Hematopoietic multipotent progenitor cell treated with erythropoietin and hydrocortisone succinate and interleukin-3 and kit ligand, for 6 days (in vitro differentiated cells): ENCODE measurements at regions not wholly inside any gene's neighbourhood (a gene's known extent, or its start where the extent isn't known, plus 50 kb on each side); places are given as distances from the start of the nearest gene placed in this dataset.

Experiments used
- DNase-seq: peaks from one replicate; pipeline ENCODE4 v3.0.0-alpha.2; 2015

DNA sequence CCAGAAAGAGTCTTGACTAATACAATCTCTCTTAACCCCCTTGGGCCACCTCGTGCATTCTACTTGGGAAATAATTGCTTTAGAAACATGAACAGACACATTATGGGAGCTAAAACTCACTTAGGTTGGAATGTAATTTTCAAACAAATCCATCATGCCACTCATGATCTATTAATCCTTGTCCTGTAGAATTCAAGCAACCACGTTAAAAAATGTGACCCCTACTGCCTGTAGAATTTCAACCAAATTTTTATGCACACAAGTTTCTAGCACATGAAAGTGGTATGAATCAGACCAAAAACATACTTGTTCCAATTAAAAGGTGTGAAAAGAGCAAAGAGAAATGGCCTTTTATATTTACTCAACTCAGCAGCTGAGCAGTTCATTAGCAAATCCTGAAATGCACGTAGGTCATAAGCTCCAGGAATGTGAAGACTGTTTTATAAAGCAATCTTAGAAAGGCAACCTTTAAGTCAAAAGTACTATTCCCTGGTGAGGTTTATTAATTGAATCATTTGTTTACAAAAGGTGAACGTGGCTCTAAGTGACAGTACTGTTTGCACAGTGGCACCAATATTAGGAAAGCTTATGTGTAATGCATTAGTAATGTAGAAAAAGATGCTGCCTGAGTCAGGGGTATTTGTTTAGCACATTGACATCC is 459.4 kb upstream of the UBE2E3 start:
- no peak for DNase-seq

DNA sequence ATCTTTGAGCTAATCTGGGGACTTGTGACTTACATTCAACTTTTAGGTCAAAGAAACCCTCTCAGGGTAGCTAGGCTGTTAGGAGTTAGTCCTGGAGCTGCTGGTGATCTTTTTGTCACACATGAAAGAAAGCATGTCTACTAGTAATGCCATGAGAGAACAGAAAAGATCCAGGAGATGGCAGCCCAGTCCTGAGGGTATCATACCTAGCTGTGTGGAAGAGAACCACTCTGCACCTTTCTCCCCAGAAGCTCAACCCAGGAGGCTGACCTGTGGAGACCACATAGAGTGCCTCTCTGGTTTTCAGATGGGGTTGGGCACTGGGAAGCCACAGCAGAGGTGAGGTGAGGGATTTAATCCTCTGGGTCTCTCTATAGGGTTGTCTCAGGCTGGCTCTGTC is 460.2 kb upstream of the UBE2E3 start:
- no peak for DNase-seq

DNA sequence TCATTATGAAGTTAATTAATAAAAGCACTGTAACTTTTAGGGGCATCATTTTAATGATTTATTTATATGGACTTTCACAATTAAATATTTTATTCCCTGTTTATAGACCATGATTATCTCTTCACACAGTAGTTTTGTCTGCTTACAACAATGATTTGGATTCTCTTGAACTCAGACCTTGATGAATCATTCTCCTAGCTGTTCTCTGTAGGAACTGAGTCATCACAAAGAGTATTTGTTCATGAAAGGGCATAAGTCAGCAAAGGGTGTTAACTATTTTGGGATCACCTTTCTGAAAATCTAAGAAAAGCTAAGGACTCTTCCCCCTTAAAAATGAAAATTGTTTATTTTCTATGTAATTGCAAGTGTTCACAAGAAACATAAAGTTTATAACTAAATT is 461.1 kb upstream of the UBE2E3 start:
- DNase-seq = no peak

DNA sequence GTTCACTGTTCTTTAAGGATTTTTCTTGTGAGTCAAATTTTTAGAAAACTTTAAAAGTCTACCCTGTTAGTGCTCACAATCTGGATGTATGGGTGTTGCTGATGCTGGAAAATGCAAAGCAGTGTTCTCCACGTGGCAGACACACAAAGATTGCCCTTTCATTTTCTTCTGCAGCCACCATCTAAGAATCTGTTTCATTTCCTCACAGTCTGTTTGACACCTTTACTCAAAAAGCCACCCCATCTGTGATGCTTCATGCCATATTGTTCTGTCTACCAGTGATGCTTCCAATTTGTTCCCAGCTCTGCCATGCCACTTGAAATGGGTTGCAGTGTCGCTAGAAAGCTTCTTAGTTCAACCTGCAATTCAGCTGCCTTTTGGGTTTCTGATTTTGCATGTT is 464.2 kb upstream of the UBE2E3 start:
- no peak for DNase-seq

DNA sequence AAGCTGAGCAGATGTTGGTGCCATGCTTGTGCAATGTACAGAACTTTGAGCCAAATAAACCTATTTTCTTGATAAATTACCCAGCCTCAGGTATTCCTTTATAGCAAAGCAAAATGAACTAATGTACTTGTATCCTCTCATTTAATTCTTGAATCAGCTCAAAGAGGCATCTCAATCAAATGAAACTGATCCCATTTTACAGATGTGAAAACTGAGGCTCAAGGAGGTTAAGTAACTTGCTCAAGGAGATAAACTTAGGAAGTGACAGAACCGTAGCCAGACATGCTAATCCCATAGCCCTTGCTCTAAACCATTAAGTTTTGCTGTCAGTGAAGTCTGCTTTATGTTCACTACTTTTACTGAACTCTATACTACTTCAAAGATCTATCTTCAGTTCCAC is 467.0 kb upstream of the UBE2E3 start:
- DNase-seq = no peak

DNA sequence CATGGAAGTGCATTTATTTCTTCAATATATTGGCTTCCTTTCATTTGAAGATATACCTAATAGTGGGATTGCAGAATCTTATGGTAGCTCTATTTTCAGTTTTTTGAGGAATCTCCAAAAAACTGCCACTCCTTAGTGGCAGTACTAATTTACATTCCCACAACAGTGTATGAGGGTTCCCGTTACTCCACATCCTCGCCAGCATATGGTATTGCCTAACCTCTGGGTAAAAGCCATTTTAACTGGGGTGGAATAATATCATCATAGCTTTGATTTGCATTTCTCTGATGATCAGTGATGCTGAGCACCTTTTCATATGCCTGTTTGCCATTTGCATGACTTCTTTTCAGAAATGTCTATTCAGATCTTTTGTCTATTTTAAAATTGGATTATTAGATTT is 471.9 kb upstream of the UBE2E3 start:
- no peak for DNase-seq

DNA sequence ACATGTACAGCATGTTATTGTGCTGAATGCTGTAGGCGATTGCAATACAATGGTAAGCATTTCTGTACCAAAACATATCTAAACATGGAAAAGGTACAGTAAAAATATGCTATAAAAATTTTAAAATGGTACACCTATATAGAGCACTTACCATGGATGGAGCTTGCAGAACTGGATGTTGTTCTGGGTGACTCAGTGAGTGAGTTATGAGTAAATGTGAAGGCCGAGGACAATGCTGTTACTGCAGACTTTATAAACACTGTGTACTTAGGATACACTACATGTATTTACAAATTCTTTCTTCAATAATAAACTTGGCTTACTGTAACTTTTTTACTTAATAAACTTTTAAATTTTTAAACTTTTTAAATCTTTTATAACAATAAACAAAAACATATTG is 473.4 kb upstream of the UBE2E3 start:
- no peak for DNase-seq

DNA sequence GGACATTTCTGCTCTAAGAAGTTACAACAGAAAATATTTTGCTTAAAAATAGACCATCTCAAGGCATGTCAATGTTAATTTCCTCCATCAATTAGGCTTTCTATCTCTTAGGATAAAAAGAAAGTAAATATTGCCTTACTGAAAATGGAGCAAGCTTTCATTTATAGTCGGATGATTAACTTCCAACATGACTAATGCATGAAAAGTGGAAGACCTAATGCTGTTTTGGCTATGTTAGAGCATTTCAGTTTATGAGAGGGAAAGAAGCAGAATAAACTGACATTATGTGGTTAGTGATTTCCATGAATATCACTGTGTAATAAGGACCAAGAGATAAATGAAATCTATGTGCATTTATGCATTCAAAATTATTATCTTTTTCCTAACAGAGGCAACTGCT is 475.2 kb upstream of the UBE2E3 start:
- DNase-seq = no peak

DNA sequence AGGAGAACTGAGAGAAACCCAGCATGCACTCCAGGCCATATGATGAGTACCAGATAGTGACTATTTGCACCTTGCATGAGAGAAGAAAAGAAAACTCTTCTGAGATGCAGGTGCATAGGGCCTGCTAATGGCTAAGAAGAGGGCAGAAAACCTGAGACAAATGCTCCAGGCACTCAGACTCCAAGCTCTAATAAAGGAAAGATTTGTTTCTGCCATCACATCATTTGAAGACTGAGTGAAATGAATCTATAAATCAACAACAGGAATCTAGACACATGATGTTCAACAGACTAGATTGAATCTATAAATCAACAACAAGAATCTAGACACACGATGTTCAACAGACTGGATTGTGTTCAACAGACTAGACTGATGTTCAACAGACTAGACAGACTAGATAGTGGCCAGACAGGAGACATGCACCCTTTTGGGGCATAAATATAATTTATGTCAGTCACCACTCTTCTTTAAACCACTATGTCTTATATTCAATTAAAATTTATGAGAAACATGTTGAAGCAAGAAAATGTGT is 482.7 kb upstream of the UBE2E3 start:
- no peak for DNase-seq

DNA sequence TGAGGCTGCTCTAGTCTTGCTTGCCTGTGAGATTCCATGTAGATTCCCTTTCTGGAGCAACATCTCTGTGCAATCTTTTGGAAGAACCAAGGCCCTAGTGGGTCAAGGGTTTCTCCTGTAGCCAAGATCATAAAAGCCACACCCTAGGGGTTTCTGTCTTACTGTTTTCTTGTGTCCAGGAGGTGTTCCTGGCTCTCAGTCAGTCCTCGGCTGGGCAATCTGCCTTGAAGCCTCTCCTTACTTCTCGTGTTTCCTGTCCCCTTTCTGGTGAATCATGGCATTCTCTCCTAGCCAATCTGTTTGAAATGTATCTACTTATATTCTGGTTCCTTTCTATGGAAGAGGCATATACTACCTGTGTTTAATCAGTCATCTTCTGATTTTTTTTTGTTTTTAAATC is 484.8 kb upstream of the UBE2E3 start:
- DNase-seq = no peak

DNA sequence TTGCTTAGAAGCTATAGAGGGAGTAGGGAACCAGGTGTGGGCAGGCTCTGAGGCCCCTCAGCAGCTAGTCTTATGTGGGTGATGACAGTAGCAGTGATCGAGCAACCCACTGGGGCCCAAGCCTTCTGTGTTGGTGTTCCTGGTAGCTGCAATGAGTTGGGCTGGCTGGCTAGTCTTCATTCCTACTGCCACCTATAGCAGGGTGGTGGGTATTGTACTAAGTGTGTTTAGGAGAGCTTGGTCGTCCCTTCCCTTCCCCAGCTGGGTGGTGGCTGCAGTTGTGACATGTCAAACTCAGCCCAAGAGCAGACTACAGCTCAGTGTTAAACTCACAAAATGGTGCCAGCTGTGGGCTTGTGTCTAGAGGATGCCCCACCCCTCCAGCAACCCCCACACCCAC is 486.1 kb upstream of the UBE2E3 start:
- DNase-seq = no peak

DNA sequence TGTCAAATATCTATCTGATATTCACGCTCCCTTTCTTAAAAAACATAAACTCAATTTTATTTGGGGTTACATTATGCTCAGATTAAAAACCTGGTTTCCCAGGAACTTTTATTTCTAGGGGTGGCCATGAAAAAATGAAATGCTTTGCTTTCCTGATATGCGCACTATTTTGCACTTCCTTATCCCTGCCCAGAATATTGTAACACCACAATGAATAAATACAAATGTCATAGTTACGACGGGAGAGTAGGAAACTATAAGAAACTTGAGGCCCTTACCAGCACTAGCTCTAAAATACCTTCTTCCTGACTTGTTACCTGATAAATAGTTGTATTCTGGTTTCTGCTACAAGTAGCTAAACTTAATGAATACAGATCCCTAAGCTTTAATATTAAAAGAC is 475.6 kb upstream of the CWC22 start:
- no peak for DNase-seq

DNA sequence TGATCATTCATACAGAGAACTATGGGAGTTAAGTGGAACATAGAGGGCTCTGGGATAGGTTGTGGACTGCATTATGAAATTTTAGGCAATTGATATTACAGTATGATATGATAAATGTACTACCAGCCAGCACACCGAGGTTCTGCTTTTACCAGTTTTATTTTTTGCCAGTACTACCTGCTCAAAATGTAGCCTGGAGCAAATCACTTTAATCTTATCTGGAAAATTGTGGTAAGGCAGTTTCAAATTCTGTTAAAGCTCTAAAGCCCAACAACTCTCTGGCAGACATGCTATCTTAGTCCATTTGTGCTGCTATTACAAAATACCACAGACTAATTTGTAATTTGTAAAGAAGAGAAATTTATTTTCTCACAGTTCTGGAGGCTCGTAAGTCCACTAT is 474.9 kb upstream of the CWC22 start:
- no peak for DNase-seq

DNA sequence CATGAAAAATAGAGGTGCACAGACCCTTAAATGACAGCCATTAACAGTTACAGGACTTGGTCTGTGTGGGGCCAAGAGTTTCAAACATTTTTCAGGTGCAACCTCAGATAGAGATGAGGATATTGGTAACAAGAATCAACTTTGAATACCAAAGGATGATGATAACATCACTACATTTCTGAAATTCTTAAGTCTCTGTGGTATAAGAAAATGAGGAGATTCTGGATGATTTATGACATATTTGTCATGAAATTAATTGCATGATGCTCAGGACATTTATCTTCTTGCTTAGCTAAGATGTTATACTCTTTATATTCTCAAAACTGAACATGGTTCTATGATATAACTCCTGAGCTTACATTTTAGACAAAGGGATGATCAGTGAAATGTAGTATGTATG is 471.8 kb upstream of the CWC22 start:
- no peak for DNase-seq

DNA sequence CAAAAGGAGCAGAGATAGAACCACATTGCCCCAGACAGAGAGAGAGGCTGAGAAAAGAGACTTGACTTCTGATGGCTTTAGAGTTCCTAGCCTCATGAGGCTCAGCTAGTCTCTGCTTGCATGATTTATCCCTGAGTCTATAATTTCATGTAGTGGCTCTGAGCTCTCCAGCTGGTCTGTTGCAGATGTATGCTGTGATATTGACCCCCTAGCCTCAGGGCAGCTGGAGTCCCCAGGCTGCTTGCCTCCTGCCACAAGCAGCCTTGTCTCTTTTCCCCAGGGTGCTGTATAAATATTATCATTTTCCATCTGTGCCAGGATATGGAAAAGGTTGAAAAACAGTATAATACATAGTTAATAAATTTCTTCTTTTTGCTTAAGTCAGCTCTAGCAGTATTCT is 467.6 kb upstream of the CWC22 start:
- DNase-seq = no peak

DNA sequence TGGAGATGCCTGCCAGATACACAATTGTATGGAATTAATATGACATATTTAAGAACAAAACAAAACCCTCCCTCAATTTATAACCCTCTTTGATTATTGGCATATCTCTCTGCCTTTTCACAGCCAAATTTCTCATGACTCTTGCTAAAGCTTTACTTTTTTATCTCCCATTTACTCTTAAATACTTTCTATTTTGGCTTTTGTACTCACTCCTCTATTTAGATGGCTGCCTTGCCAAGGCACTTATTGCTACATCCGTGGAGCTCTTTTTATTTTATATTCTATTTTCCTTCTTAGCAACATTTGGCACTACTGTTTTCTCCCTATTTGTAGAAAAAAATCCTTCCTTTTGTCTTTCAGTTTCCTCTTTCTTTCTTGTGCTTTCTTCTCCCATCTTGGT is 466.4 kb upstream of the CWC22 start:
- no peak for DNase-seq

DNA sequence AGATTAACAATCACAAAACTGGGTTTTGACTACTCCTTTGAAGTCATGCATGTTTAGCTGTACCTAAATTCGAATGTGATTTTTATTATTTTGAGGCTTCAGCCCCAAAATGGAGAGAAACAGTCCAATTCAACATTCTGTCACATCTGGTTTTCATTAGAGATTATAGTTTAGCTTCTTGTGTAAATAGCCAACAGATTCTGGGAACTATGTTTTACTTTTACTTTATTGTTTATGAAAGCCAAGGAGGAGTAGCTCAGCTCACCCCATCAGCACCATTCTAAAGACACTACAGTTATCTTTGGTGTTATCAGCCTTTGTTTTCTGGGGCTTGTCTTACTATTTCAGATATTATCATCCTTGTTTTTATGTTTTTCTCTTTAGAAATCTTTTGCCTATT is 465.0 kb upstream of the CWC22 start:
- no peak for DNase-seq

DNA sequence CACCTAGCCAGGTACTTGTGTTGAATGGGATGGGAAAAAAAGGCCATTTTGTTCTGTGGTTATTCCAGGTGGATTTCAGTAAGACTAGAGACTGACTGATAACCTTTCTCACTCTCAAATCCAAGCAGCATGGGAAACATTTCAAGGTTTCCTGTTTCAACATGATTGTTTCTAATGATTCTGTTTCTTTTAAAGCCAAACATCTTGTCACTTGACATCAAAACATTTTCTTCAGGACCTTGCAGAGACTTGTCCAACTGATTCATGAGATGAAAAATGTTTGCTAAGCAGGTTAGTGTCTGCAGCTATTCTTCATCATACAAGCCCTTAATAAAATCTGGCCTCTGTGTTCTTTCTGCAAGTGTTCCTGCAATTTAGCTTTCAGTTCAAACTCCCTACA is 456.5 kb upstream of the CWC22 start:
- no peak for DNase-seq

DNA sequence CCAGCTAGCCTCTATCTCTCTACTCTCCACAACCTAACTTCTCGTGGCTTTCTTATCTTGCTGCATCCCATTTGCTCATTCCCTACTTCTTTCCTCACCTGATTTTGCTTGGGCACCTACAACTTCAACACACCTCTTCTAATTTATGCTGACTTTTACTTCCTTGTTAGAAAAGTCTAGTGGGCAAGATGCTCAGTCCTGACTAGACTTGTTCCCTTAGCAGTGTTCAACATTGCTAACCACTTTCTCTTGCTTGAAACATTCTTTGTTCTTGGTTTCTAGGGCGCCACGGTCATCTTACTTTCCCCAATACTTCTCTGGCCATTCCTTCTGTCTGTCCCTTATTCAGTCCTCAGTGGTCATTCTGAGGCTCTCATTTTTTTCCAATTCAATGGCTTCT is 454.7 kb upstream of the CWC22 start:
- no peak for DNase-seq

DNA sequence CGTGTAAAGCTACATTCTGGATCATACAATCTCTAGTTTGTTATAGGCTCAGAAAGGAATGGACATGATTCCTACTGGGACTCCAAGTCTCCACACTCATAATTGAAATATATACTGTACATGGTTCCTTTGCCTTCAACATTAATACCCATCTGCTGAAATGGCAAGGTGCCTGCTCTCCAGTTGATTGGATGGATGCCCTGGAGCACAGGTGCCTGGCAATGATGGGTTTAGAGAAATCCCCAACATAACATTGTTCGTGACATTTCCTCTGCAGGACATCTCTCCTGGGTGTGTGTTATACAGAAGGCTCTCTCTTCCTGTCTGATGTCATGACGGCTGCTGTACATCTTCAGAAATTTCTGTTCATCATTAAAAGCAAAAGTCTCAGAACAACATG is 449.7 kb upstream of the CWC22 start:
- no peak for DNase-seq

DNA sequence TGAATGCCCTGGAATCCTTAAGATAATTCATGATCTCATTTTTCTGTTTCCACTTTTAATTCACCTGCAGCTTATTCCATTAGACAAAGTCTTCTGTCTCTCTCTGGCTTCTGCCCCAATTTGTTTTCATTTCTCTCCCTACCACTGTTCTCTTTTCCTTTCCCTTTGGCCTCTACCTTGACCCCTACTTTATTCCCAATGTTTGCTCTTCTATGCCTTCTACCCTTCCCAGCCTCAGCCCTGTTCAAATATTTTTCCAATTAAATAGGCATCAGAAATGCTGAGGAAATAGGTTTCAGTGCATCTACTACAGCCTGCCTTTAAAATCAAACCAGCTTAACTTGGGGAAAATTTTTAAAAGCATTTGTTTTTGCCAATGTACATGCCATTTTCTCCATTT is 443.7 kb upstream of the CWC22 start:
- DNase-seq = no peak

DNA sequence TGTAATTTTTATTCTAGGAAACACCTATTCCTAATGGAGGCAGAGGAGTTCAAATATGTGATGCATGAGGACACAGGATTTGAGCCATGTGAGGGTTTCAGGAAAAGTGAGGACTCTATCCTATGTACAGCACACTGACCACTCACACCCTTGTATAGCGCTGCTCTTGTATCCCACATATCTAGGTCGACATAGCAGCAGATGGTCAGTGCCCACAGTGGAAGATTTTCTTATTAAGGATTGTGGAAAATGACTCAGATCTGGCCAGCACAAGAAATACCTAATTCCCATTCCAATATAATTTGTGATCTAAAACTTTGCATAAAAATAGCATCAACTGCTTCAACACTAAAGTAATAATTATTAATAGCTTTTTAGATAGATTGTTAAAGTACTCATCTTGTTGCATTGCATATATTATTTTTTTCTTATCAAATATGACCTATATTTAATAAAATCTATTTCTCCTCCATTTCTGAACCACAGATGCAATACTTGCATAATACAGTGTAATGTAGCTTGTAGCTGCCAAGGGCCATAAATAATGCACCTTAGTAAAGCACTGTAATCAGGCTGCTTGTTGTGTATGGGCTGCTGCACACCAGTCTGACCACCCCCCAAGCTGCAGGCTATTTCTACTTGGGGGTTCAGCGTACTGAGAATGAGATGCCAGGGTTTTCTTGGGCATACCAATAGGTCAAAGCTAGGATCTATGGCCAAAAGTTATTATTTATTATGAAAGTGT is 442.2 kb upstream of the CWC22 start:
- DNase-seq = no peak

DNA sequence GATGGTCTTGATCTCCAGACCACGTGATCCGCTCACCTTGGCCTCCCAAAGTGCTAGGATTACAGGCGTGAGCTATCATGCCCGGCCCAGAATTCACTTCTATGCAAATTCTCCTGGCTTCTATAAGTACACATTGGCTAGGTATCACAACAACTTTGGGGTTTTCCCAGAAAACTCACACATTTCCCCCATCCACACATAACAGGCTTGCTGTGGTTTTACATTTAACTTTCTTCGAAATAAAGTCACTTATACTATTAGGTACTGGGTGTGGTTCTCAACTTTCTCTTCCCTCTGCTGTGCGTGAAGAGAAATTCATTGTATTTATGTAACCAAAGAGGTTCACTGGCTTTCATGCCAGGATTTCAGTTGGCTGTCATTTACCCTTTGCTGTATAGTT is 439.4 kb upstream of the CWC22 start:
- no peak for DNase-seq

DNA sequence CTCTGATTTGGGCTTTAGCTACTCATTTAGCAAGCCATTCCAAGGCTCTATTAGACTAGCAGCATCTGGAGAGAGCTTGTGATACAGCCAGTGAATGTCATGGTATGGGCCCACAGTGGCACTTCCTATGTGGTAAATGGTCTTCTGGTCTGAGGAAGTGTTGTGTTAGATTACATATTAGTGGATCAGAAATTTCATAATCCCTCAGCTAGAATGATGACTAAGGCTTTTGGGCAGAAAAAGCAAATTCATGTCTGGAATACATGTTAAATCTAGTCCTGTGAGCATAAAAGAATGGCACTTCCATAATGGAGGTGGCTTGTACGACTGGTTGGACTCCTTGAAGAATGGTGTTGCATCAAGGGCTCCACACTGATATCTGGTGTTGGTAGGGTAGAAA is 436.8 kb upstream of the CWC22 start:
- peak; percentile 14 for DNase-seq
